ENCODE measurements at regions not wholly inside any gene's neighbourhood (a gene's known extent, or its start where the extent isn't known, plus 50 kb on each side); places are given as distances from the start of the nearest gene placed in this dataset.

DNA sequence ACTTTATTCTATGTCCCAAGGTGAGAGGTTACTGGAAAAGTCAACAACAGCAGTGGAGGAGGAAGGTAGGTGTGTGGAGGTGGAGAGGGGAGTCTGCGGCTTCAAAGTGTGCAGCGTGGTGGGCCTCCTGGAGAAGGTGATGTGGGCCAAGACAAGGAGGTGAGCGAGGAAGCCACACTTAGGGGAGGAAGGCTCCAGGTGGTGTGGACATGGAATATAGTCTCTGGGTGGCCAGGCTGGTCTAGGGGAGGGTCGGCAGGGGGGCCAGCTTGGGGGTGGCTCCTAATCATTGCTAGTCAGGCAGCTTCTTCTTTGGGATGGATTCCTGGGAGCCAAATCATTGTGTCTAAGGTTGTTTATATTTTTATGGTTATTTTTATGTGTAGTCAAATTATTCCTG is 111.5 kb upstream of the CDH4 start:
- Histone ChIP-seq H3K4me1 (ENCODE audit: control insufficient read depth, insufficient read depth, low read length) (peaks cover 7% of the 10 kb centered on the region), H3K9ac (ENCODE audit: low read depth, low read length) (no peak overlapping the region), H3K4me3 (ENCODE audit: low read length) (no peak overlapping the region), H3K27me3 (ENCODE audit: control insufficient read depth, insufficient read depth, low read length) (peaks cover 26% of the 10 kb centered on the region), H3K9me3 (replicated peaks; ENCODE audit: low read length) (no peaks in the 10 kb centered on the region), H3K36me3 (ENCODE audit: insufficient read depth, low read length) (no peaks in the 10 kb centered on the region), H3K4me2 (ENCODE audit: low read length) (no peak overlapping the region)

DNA sequence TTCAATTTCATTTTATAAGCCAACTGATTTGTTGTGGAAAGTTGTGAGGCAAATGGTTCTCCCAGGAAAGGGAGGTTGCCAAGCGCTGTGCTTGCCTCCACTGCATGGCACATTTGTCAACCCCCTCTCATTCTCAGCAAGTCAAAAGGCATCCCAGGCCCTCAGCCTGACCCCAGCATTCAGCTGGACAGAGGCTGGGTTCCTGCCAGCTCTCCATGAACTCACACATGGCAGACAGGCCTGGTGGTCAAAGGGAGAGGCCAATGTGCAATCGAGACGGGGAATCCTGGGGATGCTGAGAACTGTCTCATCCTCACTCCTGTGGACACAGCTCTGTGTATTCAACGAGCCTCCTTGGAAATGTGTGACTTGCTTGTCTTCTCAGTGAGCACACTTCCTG is 106.0 kb upstream of the CDH4 start:
- no peak overlapping the region for H3K4me3 ChIP-seq (ENCODE audit: low read length)
- H3K36me3 ChIP-seq (ENCODE audit: insufficient read depth, low read length), result no peaks in the 10 kb centered on the region
- no peak overlapping the region for H3K9ac ChIP-seq (ENCODE audit: low read depth, low read length)
- H3K4me1 ChIP-seq (ENCODE audit: control insufficient read depth, insufficient read depth, low read length), result no peaks in the 10 kb centered on the region
- no peak overlapping the region for H3K4me2 ChIP-seq (ENCODE audit: low read length)
- peaks cover 11% of the 10 kb centered on the region for H3K27me3 ChIP-seq (ENCODE audit: control insufficient read depth, insufficient read depth, low read length)
- no peaks in the 10 kb centered on the region for H3K9me3 ChIP-seq (replicated peaks; ENCODE audit: low read length)

- Histone ChIP-seq H3K4me2 (ENCODE audit: low read length) (no peak overlapping the region), H3K36me3 (ENCODE audit: insufficient read depth, low read length) (no peaks in the 10 kb centered on the region), H3K4me1 (ENCODE audit: control insufficient read depth, insufficient read depth, low read length) (no peaks in the 10 kb centered on the region), H3K4me3 (ENCODE audit: low read length) (no peak overlapping the region), H3K9me3 (replicated peaks; ENCODE audit: low read length) (no peaks in the 10 kb centered on the region), H3K9ac (ENCODE audit: low read depth, low read length) (no peak overlapping the region), H3K27me3 (ENCODE audit: control insufficient read depth, insufficient read depth, low read length) (peaks cover 8% of the 10 kb centered on the region)
Measured at GRCh38 chr20:61149636-61150035, 102.4 kb upstream of the CDH4 start.

- Histone ChIP-seq H3K27me3 (ENCODE audit: control insufficient read depth, insufficient read depth, low read length) (no peaks in the 10 kb centered on the region), H3K36me3 (ENCODE audit: insufficient read depth, low read length) (no peaks in the 10 kb centered on the region), H3K9ac (ENCODE audit: low read depth, low read length) (no peak overlapping the region), H3K9me3 (replicated peaks; ENCODE audit: low read length) (no peaks in the 10 kb centered on the region), H3K4me3 (ENCODE audit: low read length) (no peak overlapping the region), H3K4me2 (ENCODE audit: low read length) (no peak overlapping the region), H3K4me1 (ENCODE audit: control insufficient read depth, insufficient read depth, low read length) (no peaks in the 10 kb centered on the region)
Measured at GRCh38 chr20:61157301-61157700, 94.8 kb upstream of the CDH4 start.

DNA sequence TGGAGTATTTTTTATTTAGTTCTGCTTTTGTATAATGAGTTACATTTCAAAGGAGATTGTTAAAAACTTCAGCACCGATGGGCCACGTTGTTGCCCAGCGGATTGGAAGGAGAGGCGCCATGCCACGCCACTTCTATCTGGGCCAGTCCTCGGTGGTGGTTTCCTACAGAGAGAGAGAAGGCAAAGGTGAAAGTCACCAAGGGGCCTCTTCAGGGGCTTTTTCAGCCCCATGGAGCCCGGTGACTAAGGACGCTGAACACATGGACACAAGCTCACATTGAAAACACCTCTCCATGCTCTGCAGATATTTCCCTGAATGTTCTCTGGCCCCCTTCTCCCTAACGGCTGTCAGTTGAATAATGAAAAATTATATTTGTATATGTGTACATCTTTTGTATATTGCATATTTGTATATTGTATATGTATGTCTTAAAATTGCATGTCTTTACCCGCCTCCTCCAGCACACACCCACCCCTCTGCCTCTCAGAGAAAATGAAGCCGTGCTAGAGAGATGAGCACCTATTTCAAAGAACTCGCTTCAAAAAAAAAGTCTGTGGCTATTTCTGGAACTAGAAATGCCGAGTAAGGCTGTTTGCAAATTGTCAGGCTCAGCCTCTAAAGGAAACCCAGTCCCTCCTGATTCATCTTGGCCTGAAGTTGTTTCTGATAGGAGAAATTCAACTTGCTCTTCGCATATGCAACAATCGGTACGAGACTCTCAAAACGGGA is 91.9 kb upstream of the CDH4 start:
- H3K4me2 ChIP-seq (ENCODE audit: low read length), result no peak overlapping the region
- no peaks in the 10 kb centered on the region for H3K36me3 ChIP-seq (ENCODE audit: insufficient read depth, low read length)
- no peaks in the 10 kb centered on the region for H3K9me3 ChIP-seq (replicated peaks; ENCODE audit: low read length)
- H3K9ac ChIP-seq (ENCODE audit: low read depth, low read length), result no peak overlapping the region
- H3K27me3 ChIP-seq (ENCODE audit: control insufficient read depth, insufficient read depth, low read length), result no peaks in the 10 kb centered on the region
- no peaks in the 10 kb centered on the region for H3K4me1 ChIP-seq (ENCODE audit: control insufficient read depth, insufficient read depth, low read length)
- H3K4me3 ChIP-seq (ENCODE audit: low read length), result no peak overlapping the region

GRCh38 chr20:61161726-61162390 is 90.2 kb upstream of the CDH4 start:
- no peak overlapping the region for H3K9ac ChIP-seq (ENCODE audit: low read depth, low read length)
- no peaks in the 10 kb centered on the region for H3K27me3 ChIP-seq (ENCODE audit: control insufficient read depth, insufficient read depth, low read length)
- no peaks in the 10 kb centered on the region for H3K9me3 ChIP-seq (replicated peaks; ENCODE audit: low read length)

GRCh38 chr20:61162451-61162850 is 89.6 kb upstream of the CDH4 start:
- Histone ChIP-seq H3K36me3 (ENCODE audit: insufficient read depth, low read length) (no peaks in the 10 kb centered on the region), H3K9ac (ENCODE audit: low read depth, low read length) (no peak overlapping the region), H3K4me3 (ENCODE audit: low read length) (no peak overlapping the region), H3K4me1 (ENCODE audit: control insufficient read depth, insufficient read depth, low read length) (peaks cover 17% of the 10 kb centered on the region), H3K9me3 (replicated peaks; ENCODE audit: low read length) (no peaks in the 10 kb centered on the region), H3K27me3 (ENCODE audit: control insufficient read depth, insufficient read depth, low read length) (no peaks in the 10 kb centered on the region), H3K4me2 (ENCODE audit: low read length) (no peak overlapping the region)

More at GRCh38 chr20:61161726-61162390, 90.2 kb upstream of the CDH4 start:
- Histone ChIP-seq H3K4me1 (ENCODE audit: control insufficient read depth, insufficient read depth, low read length) (peaks cover 12% of the 10 kb centered on the region), H3K36me3 (ENCODE audit: insufficient read depth, low read length) (no peaks in the 10 kb centered on the region), H3K4me3 (ENCODE audit: low read length) (no peak overlapping the region), H3K4me2 (ENCODE audit: low read length) (no peak overlapping the region)

GRCh38 chr20:61163031-61163430 is 89.0 kb upstream of the CDH4 start:
- Histone ChIP-seq H3K4me3 (ENCODE audit: low read length) (no peak overlapping the region), H3K9me3 (replicated peaks; ENCODE audit: low read length) (no peaks in the 10 kb centered on the region), H3K9ac (ENCODE audit: low read depth, low read length) (no peak overlapping the region), H3K36me3 (ENCODE audit: insufficient read depth, low read length) (no peaks in the 10 kb centered on the region), H3K27me3 (ENCODE audit: control insufficient read depth, insufficient read depth, low read length) (no peaks in the 10 kb centered on the region), H3K4me1 (ENCODE audit: control insufficient read depth, insufficient read depth, low read length) (peaks cover 17% of the 10 kb centered on the region), H3K4me2 (ENCODE audit: low read length) (no peak overlapping the region)

DNA sequence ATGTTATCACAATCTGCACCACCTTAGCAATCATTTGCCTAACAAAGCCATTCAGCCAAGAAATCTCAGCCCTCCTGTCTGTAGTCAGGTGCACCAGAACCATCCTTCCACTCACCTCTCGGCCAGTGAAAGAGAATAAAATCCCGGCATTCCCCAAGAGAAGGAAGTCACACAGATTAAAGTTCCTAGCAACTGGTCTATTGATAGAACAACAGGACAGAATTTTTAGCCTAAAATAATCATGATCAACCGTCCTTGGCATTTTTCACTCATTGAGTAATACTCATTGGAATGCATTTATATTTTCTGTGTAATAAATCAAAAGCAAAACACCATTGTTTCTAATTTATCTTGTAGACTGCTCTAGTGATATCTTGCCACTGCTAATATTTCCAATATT is 85.7 kb upstream of the CDH4 start:
- no peak overlapping the region for H3K4me3 ChIP-seq (ENCODE audit: low read length)
- no peaks in the 10 kb centered on the region for H3K36me3 ChIP-seq (ENCODE audit: insufficient read depth, low read length)
- H3K9me3 ChIP-seq (replicated peaks; ENCODE audit: low read length), result no peaks in the 10 kb centered on the region
- peaks cover 17% of the 10 kb centered on the region for H3K4me1 ChIP-seq (ENCODE audit: control insufficient read depth, insufficient read depth, low read length)
- H3K27me3 ChIP-seq (ENCODE audit: control insufficient read depth, insufficient read depth, low read length), result no peaks in the 10 kb centered on the region
- peak overlapping the region; percentile 36 for H3K9ac ChIP-seq (ENCODE audit: low read depth, low read length)
- H3K4me2 ChIP-seq (ENCODE audit: low read length), result peak overlapping the region; percentile 2

DNA sequence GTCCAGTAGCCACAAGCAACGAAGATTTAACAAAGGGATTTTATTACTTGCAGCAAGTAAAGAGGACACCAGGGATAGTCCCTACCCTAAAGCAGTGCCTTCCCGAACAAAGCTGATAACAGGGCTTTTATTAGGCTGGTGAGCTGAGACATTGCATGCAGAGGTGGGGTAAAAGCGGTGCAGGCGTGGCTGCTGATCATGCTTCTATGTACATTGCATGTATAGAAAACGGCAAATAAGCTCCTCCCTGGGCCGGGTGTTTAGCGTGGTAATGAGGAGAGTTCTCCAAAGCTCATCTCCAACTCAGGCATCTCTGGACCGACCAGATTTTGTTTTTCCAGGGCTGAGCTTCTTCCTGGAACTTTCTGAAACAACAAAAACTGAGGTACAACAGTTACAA is 83.5 kb upstream of the CDH4 start:
- Histone ChIP-seq H3K9ac (ENCODE audit: low read depth, low read length) (no peak overlapping the region), H3K36me3 (ENCODE audit: insufficient read depth, low read length) (no peaks in the 10 kb centered on the region), H3K4me3 (ENCODE audit: low read length) (no peak overlapping the region)

DNA sequence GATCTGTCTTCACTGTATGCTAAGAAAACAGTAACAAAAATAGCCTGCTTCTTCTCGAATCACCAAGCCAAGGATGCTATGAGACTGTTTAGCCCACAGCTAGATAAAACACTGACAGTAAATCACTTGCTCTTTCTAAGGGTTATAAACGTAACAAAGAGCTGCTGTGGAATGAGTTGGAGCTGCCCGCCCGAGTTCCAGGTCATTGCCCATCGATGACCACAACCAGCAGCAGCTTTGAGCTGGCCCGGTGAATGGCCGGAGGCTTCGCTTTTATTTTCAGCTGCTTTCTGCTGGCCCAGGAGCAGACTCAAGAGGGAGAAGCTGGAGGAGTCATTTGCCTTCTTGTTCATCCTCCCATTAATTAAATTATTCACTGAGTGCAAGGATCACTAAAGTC is 82.2 kb upstream of the CDH4 start:
- no peaks in the 10 kb centered on the region for H3K9me3 ChIP-seq (replicated peaks; ENCODE audit: low read length)
- no peak overlapping the region for H3K9ac ChIP-seq (ENCODE audit: low read depth, low read length)

More for the DNA sequence above, 83.5 kb upstream of the CDH4 start:
- H3K4me2 ChIP-seq (ENCODE audit: low read length), result no peak overlapping the region
- no peaks in the 10 kb centered on the region for H3K9me3 ChIP-seq (replicated peaks; ENCODE audit: low read length)
- H3K27me3 ChIP-seq (ENCODE audit: control insufficient read depth, insufficient read depth, low read length), result no peaks in the 10 kb centered on the region
- peaks cover 18% of the 10 kb centered on the region for H3K4me1 ChIP-seq (ENCODE audit: control insufficient read depth, insufficient read depth, low read length)

More for the DNA sequence above, 82.2 kb upstream of the CDH4 start:
- H3K4me3 ChIP-seq (ENCODE audit: low read length), result no peak overlapping the region
- peaks cover 31% of the 10 kb centered on the region for H3K4me1 ChIP-seq (ENCODE audit: control insufficient read depth, insufficient read depth, low read length)
- no peak overlapping the region for H3K4me2 ChIP-seq (ENCODE audit: low read length)
- H3K36me3 ChIP-seq (ENCODE audit: insufficient read depth, low read length), result no peaks in the 10 kb centered on the region
- no peaks in the 10 kb centered on the region for H3K27me3 ChIP-seq (ENCODE audit: control insufficient read depth, insufficient read depth, low read length)
